NB4 (cell line): ENCODE measurements at regions not wholly inside any gene's neighbourhood (a gene's known extent, or its start where the extent isn't known, plus 50 kb on each side); places are given as distances from the start of the nearest gene placed in this dataset.

Experiments
- CTCF ChIP-seq: IDR thresholded peaks from one replicate; pipeline ENCODE4 v1.5.1; 2012; ENCODE audit warnings: low read depth, low read length
- POLR2A ChIP-seq: IDR thresholded peaks from 2 replicates; pipeline ENCODE4 v1.6.1; 2011; ENCODE audit warnings: mild to moderate bottlenecking; ENCODE audit not compliant: insufficient read length; ENCODE audit errors: extremely low read depth
- TF ChIP-seq, protein P1 (sequence below): IDR thresholded peaks from 2 replicates; pipeline ENCODE4 v1.6.1; 2011; ENCODE audit warnings: low read depth, low read length

- TF ChIP-seq CTCF: no peak
- TF ChIP-seq POLR2A: no peak
- TF ChIP-seq, protein P1, sequence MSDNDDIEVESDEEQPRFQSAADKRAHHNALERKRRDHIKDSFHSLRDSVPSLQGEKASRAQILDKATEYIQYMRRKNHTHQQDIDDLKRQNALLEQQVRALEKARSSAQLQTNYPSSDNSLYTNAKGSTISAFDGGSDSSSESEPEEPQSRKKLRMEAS: no peak
Measured at GRCh38 chr4:14234307-14234706, 606.8 kb upstream of the BOD1L1 start.
